GM19023 (cell line): ENCODE measurements at regions not wholly inside any gene's neighbourhood (a gene's known extent, or its start where the extent isn't known, plus 50 kb on each side); places are given as distances from the start of the nearest gene placed in this dataset.

Source experiments
- ATAC-seq: cut with Tn5 transposase; IDR thresholded peaks from one replicate; pipeline ENCODE4 v1.9.1; 2021; ENCODE audit warnings: mild to moderate bottlenecking, moderate library complexity; ENCODE audit not compliant: unreplicated experiment

DNA sequence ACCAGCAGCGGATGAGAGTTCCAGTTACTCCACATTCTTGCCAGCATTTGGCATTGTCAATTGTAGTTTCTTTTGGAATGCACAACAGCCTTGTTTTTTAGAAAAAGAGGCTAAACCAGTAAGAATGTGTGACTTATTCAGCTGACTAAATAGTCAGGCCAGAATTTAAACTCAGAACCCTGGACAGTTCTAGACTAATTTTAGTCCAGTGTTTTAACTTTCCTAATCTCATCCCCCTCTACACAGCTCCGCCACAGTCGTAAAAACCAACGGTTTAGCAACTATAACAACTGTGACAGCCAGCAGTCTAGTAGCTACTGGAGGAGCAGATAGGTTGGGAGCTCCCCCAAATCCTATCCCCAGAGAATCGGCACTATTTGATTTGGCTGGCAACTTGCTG is 103.7 kb downstream of the FOXD1 start:
- ATAC-seq = no peak

DNA sequence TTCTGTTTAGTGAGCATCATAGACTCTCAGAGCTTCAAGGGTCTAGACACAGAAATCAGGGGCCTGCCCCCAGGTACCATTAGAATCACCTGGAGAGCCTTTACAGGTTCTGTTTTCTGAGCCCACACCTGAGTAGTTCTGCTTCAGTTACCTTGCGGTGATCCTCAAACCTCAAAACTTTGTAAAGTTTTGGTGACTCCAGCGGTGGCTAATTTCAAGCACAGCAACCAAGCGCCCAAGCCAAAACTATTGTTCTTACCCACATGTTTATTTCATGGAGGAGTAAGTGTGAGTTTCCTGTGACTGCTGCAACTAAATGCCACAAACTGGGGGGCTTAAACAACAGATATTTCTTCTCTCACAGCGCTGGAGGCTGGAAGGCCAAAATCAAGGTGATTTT is 108.9 kb downstream of the FOXD1 start:
- ATAC-seq = no peak

DNA sequence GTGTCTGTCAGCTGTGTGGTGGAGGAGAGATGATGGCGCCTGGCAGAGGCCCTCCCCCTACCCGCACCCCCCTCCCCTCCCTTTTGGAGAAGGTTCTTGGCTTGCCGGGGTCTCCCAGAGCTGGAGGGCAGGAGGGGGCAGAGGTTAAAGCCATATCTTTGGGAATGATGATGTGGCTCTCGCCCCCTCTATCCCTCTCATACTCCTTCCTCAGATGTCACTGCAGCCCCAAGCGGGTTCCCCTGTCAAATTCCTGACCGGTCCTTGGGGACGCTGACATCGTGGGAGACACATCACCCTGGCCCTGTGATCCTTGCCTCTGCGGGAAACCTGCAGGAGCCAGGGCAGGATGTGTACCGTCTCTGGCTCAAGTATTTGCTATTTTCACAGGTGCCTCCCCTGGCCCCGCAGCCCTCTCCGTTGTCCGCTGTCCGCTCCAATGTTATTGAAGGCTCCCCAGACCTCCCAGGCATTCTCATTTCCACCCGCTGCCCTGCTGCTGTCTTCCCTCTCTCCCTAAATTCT is 109.5 kb downstream of the FOXD1 start:
- no peak for ATAC-seq

DNA sequence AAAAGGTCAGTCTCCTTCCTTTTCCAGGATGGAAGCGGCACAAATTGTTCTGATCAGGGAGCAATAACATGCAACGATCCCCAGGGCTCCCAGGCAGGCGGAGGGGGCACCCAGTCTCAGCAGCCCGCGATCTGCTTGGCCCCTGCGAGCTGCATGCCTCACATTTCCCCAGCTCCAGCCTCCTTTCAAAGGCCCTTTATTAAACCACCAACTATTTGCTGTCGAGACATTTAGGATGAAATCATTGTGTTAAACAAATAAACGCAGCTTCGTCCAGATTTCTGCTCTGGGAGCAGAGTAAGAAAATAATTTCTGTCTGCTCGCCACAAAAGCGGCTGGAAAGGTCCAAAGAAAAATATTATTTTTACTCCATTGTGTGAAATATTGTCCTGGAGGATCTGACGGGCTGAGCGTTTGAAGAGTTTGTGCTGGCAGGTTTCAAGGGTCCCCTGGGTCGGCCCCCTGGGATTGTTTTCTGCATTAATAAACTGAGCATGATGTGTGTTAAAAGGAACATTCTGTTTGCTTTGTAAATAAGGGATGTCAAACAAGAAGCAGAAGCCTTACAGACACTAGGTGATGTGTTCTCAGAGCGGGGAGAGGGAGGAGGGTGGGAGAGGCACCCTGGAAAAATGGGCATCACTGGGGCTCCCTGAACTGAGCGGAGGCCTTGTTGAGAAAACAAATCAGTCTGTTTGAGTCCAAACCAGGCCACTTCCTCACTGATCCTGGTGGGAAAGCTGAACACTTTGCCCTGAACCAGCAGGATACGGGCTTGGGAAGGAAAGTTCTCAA is 110.1 kb downstream of the FOXD1 start:
- no peak for ATAC-seq

DNA sequence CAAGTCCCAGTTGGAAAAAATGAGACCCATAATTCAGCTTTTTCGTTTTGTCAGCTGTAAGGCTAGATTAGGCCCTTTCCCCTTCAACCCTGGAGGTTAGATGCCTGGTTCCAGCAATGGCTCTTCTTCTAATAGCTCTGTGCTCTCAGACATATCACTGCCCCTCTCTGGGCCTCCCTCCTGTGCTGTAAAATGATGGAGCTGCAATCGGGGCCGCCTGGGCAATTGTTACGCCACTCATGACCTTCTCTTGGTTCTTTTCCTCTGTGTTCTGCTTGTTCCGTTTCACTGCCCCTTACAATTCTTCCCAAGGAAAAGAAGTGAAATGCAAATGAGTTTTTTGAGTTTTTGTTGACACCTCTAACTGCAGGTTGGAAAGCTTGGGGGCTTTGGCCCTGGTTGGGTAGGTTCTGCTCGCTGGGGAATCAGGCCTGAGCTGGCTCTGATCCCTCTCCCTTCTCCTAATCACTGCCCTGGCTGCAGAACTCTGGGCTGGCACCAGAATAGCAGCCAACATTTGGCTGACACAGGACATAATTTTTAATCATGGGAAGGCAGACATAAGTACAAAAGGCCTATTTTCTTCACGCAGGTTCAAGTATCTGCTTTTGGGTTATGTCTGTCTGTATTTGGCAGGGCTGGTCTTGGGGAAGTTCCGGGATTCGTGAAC is 110.9 kb downstream of the FOXD1 start:
- no peak for ATAC-seq

DNA sequence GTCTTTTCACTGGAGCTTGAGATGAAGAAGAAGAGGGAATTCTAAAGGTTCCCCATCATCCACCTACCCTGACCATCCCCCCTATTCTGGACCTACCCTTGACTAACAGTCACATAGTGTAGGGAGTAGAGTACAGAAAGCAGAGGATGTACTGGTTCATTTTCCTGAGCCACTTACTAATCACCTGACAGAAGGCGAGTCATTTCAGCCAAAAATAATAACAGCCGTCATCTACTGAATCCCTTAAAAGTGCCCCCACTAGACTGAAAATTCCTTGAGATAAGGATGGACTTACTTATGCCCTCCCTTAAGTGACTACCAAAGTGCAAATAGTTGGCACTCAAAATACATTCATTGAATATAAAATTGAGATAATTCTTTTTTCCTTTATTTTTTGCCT is 112.2 kb downstream of the FOXD1 start:
- ATAC-seq = no peak

DNA sequence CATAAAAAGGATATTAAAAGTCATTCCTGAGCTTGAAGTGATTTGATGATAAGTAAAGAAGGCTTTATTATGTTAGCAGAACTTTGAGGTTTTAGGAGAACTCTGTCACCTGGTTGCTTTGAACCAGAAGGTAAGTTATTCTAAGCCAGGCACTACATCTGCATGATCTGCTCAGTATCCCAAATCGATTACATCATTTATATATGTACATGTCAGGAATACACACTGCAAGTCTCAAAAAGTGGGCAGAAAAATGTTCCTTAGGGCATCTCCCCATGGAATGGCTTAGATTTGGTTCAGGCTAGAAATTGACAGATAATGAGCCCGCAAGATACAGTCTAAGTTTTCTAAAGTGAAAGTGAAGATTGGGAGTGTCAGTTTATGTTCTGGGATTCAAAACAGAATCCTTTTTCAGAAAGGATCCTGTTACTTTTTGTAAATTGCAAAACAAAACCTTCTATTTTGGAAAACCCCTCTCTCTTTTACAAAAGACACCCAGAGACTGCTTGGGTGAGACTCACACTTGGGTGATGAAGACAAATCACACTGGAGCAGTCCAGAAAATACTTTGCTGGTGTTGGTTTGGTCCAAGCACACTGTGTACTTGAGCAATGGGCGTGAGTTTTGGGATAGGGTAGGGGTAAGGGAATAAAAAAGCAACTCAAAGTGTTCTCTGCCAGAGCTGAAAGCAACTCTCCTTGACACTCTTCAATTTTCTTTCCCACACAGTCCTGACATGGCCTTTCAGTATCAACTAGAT is 114.5 kb downstream of the FOXD1 start:
- no peak for ATAC-seq

DNA sequence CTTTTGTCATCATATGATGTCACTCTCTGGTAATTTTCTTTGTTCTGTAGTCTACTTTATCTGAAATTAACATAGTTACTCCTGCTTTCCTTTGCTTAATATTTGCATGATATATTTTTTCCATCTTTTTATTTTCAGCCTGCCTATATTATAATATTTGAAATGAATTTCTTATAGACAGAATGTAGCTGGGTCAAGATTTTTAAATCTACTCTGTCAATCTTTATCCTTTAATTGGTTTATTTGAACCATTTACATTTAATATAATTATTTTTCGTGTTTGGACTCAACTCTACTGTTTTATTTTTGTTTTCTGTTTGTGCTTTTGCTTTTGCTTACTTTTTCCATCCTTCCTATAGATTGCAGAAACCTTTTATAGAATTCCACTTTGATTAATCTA is 118.0 kb downstream of the FOXD1 start:
- ATAC-seq = no peak

DNA sequence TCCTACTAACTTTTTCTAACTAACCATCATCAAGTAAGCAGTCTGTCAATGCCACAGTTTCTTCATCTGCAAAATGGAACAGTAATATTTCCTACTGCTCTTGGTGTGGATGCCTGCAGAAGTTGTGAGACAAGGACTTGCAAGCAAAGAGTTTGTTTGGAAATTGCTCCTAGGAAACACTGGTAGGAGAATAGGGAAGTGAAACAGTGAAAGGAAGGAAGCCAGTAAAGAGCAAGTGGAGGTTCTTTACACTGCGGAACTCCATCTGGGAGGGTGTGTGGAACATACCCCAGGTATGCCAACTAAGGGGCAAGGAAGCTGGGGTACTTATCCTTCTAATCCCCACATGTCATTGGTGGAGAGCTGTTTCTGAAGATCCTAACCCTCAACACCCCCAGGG is 119.9 kb downstream of the FOXD1 start:
- ATAC-seq = no peak

DNA sequence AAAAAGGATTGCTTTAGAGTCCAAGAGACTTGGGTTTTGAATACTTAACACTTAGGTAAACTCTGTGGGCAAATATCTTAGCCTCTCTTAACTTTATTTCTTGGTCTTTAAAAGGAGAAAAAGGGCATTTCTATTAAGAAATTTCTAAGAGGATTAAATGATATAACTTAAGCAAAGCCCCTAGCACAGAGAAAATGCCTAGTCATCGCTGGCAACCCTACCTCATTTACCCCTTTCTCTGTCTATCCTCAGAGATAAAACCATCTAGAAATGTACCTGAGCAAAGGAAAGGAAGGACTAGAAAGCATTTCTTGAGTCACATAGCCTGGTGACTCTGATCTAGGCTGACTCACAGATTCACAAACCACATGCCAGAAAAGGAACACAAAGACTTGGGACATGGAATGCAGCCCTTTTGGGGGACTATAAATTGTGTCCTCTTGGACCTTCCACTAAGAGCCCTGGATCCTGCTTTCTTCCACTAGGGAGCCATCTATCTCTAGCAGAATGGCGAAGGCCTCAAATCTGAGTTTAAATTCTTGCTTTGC is 120.6 kb downstream of the FOXD1 start:
- ATAC-seq = no peak

DNA sequence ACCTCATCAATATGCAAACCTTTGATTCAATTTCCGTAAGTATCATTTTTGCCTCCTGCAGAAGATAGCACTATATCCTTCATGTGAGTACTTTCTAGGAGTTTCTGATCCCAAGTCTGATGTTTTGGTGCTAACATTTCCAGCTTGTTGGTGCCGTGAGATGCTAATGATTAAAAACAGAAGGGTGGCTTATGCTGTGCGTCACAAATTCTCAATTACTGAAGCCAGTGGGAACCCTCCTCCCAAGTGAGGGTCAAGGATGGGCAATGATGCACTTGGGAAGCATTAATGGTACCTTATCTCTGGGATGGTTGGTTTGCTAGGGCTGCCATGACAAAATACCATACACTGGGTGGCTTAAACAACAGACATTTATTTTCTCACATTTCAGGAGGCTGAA is 123.0 kb downstream of the FOXD1 start:
- ATAC-seq = no peak

DNA sequence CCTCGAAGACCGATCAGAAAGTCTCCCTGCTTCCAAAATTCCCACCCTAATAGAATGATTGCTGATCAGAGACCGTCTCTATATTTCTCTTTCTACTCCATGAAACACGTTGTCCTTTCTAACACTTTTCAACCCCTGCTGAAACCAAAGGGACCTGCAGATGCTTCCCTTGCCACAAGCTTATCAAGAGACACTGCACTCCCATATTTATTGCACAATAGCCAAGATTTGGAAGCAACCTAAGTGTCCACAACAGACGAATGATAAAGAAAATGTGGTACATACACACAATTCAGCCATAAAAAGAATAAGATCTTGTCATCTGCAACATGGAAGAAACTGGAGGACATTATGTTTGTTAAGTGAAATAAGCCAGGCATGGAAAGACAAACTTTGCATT is 125.1 kb downstream of the FOXD1 start:
- ATAC-seq = no peak

DNA sequence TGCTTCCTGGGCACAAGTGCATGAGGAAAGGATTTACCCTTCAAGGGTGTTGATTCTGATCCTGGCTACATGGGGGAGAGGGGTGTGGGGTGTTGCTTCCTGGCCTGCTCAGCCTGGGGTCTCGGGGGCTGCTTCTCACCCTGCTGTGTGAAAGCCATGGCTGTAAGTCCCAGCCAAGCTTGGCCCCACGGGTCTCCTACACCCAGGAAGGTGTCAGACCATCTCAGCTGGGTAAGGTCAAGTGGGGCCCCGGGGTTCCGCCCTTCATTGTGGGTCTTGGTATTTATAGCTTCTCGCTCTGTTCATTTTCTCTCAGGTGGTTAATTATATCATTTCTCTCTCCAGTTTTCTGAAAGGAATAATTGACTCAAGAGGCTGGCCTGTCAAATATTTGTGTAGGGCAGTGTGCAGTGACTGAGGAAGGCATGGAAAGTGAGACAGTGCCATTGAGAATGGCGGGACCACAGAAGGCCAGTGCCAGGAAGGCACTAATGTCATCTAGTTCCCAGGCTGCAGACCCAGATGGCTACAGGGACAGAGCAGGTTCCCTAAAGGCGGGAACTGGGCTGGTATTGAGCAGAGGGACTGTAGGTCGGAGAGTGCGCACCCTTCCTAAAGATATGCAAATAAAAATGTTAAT is 126.0 kb downstream of the FOXD1 start:
- ATAC-seq = no peak

DNA sequence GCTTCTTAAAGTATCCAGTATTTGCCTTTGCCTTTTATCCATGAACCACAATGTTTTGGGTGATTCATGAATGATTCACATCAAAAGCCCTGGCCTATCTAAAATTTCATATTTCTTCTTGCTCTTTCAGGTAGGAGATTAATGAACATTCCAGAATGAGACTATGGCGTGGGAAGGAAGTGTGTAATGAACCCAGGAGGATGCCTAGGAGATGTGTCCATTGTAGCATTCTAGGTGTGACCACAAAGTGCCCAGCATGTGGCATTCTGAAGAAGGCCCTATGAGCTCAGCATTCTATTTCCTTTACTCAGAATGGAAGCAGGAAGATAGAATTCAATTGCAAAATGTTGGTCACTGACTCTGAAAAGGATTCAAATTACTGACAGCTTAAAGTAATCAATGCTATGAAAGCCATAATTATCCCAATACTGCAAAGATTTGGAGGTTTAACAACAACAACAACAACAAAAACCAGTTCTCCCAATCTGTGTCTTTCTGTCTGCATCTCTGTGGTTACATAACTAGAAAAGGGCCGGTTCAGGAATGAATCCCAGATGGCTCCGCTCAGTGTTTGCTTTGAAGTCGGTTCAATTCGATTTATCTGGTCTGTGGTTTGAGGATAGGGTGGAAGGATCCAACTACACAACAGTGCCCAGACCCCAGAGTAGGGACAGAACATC is 126.7 kb downstream of the FOXD1 start:
- ATAC-seq = no peak

DNA sequence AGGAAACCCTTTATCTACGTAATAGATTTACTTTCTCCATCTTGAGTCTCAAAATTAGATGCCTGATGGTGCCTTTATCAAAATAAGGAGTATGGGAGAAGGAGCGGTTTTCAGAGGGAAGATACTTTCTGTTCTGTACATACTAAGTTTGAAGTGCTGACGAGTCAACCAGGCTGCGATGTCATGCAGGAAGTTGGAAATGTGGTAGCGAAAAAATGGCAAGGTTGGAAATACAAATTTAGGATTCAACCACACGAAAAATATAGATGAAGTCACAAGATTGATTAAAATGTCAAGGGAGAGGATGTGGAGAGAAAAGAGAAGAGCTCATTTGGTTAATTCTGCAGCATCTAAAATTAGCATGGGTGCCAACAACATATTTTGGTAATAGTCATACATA is 129.5 kb downstream of the FOXD1 start:
- ATAC-seq = no peak

DNA sequence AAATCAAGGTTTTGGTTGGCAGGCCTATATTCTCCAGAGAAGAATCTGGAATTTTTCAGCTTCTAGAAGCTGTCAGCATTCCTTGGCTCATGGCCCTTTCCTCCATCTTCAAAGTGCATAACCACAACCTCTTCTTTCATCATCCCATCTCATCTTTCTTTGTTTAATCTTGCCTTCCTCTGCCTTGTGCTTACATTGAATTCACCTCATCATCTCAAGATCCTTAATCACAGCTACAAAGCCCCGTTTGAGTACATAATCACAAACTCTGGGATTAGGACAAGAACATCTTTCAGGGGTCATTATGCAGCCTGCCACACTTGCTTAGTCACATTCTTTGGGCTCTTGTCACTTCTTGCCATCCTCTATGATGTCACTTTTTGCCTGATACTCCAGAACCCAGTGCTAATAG is 130.3 kb downstream of the FOXD1 start:
- ATAC-seq = no peak

DNA sequence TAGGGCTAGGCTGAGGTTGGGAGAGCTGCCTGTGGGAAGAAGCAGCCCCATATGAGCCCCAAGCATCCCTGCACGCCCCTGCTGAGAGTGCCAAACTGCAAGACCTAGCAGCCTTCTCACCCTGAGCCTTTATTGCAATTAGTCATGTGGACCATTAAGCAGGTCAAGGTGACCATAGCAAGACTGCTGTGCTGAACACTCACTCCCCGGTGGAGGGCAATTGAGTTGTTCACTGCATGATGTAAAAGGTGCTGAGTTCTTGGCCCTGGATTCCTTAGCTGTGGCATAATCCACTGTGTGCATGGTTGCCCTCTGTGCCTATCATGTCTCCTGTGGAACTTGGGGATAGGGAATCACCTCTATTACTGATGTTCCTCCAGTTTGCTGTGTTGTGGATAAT is 131.1 kb downstream of the FOXD1 start:
- no peak for ATAC-seq

DNA sequence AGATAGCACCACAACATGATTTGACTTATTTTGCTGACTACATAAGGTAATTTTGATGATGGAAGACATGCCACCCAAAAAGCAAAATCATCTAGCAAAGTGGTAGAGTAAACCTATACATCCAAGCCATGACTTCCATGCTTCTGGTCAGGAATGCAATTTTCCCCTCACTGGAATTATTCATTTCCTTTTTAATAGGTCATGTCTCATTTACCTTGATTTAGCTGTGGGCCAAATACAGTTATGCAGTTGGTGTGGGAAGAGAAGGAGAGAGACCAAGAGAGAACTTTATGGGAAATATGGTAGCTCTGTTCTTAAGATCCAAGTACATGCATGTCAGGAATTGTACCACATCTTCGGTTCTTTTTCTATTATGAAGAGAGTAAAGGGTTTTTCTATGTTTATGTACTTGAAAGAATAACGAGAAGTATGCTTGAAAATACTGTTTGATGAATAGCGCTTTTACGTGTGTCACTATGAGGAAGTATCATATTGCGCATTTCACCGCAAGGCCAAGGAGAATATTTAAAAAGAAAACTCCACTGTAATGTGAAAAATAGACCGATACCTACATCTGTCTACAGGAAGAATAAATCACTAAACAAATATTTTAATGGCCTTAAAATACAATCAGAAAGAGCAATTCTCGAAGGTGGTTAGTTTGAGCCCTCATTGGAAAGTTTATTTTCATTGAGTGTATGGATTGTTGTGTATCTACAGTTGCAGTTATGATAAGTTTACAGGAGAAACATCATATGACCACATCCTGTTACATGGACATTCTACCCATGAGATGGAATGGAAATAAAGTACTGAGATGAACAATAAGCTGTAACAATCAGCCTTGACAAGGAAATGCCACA is 134.0 kb downstream of the FOXD1 start:
- ATAC-seq = no peak

DNA sequence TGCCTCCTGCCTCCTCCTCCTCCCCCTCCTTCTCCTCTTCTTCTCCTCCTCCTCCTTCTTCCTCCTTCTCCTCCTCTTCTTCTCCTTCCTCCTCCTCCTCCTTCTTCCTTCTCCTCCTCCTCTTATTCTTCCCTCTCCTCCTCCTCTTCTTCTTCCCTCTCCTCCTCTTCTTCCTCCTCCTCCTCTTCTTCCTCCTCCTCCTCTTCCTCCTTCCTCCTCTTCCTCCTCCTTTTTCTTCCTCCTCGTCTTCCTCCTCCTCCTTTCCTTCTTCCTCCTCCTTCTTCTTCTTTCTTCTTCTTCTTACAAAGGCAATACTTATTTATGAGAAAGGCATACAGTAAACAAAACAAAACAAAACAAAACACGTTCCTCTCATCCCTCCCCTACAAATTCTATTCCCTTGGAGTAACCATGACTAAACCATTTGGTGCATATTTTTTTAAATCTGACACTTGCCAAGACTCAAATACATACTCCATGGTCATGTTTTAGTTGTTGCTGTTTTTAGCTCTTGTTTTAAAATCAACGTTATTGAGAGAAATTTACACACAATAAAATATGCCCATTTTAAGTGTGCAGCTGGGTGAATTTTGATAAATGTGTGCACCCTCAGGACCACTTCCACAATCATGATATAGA is 135.6 kb downstream of the FOXD1 start:
- no peak for ATAC-seq
